HG03066 (cell line): ENCODE measurements at regions not wholly inside any gene's neighbourhood (a gene's known extent, or its start where the extent isn't known, plus 50 kb on each side); places are given as distances from the start of the nearest gene placed in this dataset.
"Not testable (repeated sequence)": the region's sequence is repeated elsewhere in the genome, so short reads cannot be mapped to it uniquely, and the experiment has no call there.

Source experiments
- ATAC-seq: cut with Tn5 transposase; IDR thresholded peaks from one replicate; pipeline ENCODE4 v1.9.1; 2021; ENCODE audit warnings: low read depth; ENCODE audit not compliant: unreplicated experiment

- ATAC-seq = no peak
Observed at GRCh38 chr1:199084293-199084692, 445.5 kb downstream of the PTPRC start.

- no peak for ATAC-seq
Observed at GRCh38 chr1:199085903-199086302, 447.1 kb downstream of the PTPRC start.

GRCh38 chr1:199087144-199087543, 448.3 kb downstream of the PTPRC start:
- no peak for ATAC-seq

- peak; percentile 89 for ATAC-seq
Observed at GRCh38 chr1:199089393-199090122, 450.7 kb downstream of the PTPRC start.

- not testable (repeated sequence) for ATAC-seq
Observed at GRCh38 chr1:199095628-199096027, 456.8 kb downstream of the PTPRC start.

GRCh38 chr1:199096591-199096990, 457.8 kb downstream of the PTPRC start:
- ATAC-seq = no peak

- ATAC-seq = no peak
Observed at GRCh38 chr1:199098468-199098867, 459.6 kb downstream of the PTPRC start.

GRCh38 chr1:199101139-199101538, 462.3 kb downstream of the PTPRC start:
- no peak for ATAC-seq

- no peak for ATAC-seq
Observed at GRCh38 chr1:199101635-199102034, 462.8 kb downstream of the PTPRC start.

GRCh38 chr1:199102239-199102638, 463.4 kb downstream of the PTPRC start:
- ATAC-seq = no peak

- ATAC-seq = no peak
Observed at GRCh38 chr1:199109160-199109559, 470.3 kb downstream of the PTPRC start.

- no peak for ATAC-seq
Observed at GRCh38 chr1:199112365-199112764, 473.5 kb downstream of the PTPRC start.

- no peak for ATAC-seq
Observed at GRCh38 chr1:199113265-199113869, 474.5 kb downstream of the PTPRC start.

- no peak for ATAC-seq
Observed at GRCh38 chr1:199116488-199116887, 477.6 kb downstream of the PTPRC start.

GRCh38 chr1:199121047-199121446, 482.2 kb downstream of the PTPRC start:
- ATAC-seq = no peak

- no peak for ATAC-seq
Observed at GRCh38 chr1:199122085-199122484, 483.2 kb downstream of the PTPRC start.

- no peak for ATAC-seq
Observed at GRCh38 chr1:199122532-199123311, 483.9 kb downstream of the PTPRC start.

GRCh38 chr1:199123615-199124014, 484.8 kb downstream of the PTPRC start:
- ATAC-seq = no peak

- ATAC-seq = no peak
Observed at GRCh38 chr1:199124351-199124750, 485.5 kb downstream of the PTPRC start.

- no peak for ATAC-seq
Observed at GRCh38 chr1:199129247-199129646, 490.4 kb downstream of the PTPRC start.

- ATAC-seq = no peak
Observed at GRCh38 chr1:199132006-199132405, 493.2 kb downstream of the PTPRC start.

GRCh38 chr1:199135901-199136300, 497.1 kb downstream of the PTPRC start:
- no peak for ATAC-seq
